ENCODE measurements at regions not wholly inside any gene's neighbourhood (a gene's known extent, or its start where the extent isn't known, plus 50 kb on each side); places are given as distances from the start of the nearest gene placed in this dataset.

DNA sequence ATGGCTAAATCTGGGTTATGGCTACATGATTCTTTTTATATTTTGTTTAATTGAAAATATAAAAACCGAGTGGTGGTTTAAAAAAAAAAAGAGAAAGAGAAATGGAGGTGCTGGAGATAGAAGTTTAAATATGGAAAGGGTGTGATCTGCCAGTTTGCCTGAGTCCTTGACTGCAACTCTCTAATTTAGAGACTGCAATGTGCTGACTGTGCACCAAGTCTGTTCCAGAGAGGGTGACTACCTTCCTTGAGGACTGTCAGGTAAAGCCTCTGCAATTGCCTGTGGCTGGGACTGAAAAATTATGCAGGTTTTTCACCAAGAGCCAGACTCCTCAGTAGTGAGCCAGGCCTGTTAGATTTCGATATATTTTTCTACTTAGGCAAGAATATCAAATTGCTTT is 1326.3 kb downstream of the BRINP3 start:
- TF ChIP-seq, protein P1, sequence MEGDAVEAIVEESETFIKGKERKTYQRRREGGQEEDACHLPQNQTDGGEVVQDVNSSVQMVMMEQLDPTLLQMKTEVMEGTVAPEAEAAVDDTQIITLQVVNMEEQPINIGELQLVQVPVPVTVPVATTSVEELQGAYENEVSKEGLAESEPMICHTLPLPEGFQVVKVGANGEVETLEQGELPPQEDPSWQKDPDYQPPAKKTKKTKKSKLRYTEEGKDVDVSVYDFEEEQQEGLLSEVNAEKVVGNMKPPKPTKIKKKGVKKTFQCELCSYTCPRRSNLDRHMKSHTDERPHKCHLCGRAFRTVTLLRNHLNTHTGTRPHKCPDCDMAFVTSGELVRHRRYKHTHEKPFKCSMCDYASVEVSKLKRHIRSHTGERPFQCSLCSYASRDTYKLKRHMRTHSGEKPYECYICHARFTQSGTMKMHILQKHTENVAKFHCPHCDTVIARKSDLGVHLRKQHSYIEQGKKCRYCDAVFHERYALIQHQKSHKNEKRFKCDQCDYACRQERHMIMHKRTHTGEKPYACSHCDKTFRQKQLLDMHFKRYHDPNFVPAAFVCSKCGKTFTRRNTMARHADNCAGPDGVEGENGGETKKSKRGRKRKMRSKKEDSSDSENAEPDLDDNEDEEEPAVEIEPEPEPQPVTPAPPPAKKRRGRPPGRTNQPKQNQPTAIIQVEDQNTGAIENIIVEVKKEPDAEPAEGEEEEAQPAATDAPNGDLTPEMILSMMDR (IDR thresholded peaks at IDR 0.05 in 8 of 11, conservative IDR thresholded peaks at IDR 0.05 in 3 of 11), result no peak
- TF ChIP-seq POLR2A (IDR thresholded peaks at IDR 0.05) (no peak), POLR2AphosphoS5 (IDR thresholded peaks at IDR 0.05) (no peak)
